Endothelial cell of umbilical vein (primary cell): ENCODE measurements at regions not wholly inside any gene's neighbourhood (a gene's known extent, or its start where the extent isn't known, plus 50 kb on each side); places are given as distances from the start of the nearest gene placed in this dataset.

Experiments used
- BruUV-seq: library from RNA; stranded (reverse); fragments of 400-500 nt; replicated peaks from 2 replicates; lab custom pipeline; 2021; lab: Mats Ljungman, UMichigan
- CTCF ChIA-PET: fragments of 300-600, 350-600 bp; sonication (Branson Sonifier 250); formaldehyde crosslinking; loops from one replicate; lab custom pipeline; 2021; ENCODE audit warnings: antibody characterized with exemption, inconsistent platforms; lab: Charles Lee
- POLR2A ChIA-PET: fragments of 300-600, 350-600 bp; sonication (Branson Sonifier 250); formaldehyde crosslinking; loops from one replicate; lab custom pipeline; 2021; ENCODE audit warnings: antibody characterized with exemption, inconsistent platforms; lab: Charles Lee
- DNase-seq: peaks from one replicate; pipeline ENCODE4 v3.0.0-alpha.2; 2011; ENCODE audit warnings: low read depth, low spot score
- FAIRE-seq: peaks from 2 replicates; lab custom pipeline; 2011; peaks lifted over from hg19 to GRCh38; lab: Jason Lieb, UNC
- H2AFZ ChIP-seq: 2 replicates; pipeline ENCODE4 v1.6.0; 2012; ENCODE audit warnings: low read depth, low read length, control low read depth, inconsistent platforms
- H3K27ac ChIP-seq: 2 replicates; pipeline ENCODE4 v1.5.1; 2011; ENCODE audit warnings: low read depth, mild to moderate bottlenecking, control low read depth, low read length, moderate library complexity; ENCODE audit not compliant: insufficient read depth
- H3K27me3 ChIP-seq, 2 experiments: 2 replicates each; pipeline versions ENCODE4 v1.6.0 to v1.6.1; 2011; ENCODE audit warnings: low read length in 2 of 2, mixed read lengths in 1 of 2; ENCODE audit not compliant: control insufficient read depth in 2 of 2, insufficient read depth in 2 of 2
- H3K36me3 ChIP-seq, 2 experiments: 2 replicates in 1 of 2; 3 replicates in 1 of 2; pipeline ENCODE4 v1.5.1; 2011; ENCODE audit warnings: low read length in 2 of 2, mild to moderate bottlenecking in 1 of 2, moderate library complexity in 1 of 2; ENCODE audit not compliant: control insufficient read depth in 2 of 2, insufficient read depth in 2 of 2; ENCODE audit errors: extremely low read depth in 1 of 2
- H3K4me1 ChIP-seq: 3 replicates; pipeline ENCODE4 v1.5.1; 2011; ENCODE audit warnings: mild to moderate bottlenecking, low read length; ENCODE audit not compliant: control insufficient read depth, insufficient read depth; ENCODE audit errors: extremely low read depth
- H3K4me2 ChIP-seq: 2 replicates; pipeline ENCODE4 v1.6.1; 2011; ENCODE audit warnings: low read length, control low read depth, mixed read lengths; ENCODE audit not compliant: insufficient read depth
- H3K4me3 ChIP-seq, 3 experiments: fragments of 200-600 bp in 1 of 3; sonication (generic), shearing (Covaris generic) in 1 of 3; replicated peaks in 1 of 3; 2 replicates each; pipeline ENCODE4 v1.5.1; 2011 to 2016; ENCODE audit warnings: control low read depth in 3 of 3, low read length in 3 of 3, mild to moderate bottlenecking in 2 of 3, inconsistent platforms in 1 of 3, low read depth in 1 of 3, moderate library complexity in 1 of 3; ENCODE audit not compliant: insufficient read depth in 1 of 3
- H3K79me2 ChIP-seq: 2 replicates; pipeline ENCODE4 v1.6.0; 2012; ENCODE audit warnings: low read length, inconsistent platforms; ENCODE audit not compliant: control insufficient read depth, insufficient read depth
- H3K9ac ChIP-seq: replicated peaks from 2 replicates; pipeline ENCODE3; 2011; ENCODE audit warnings: low read length, control low read depth; ENCODE audit not compliant: insufficient read depth; ENCODE audit errors: extremely low read depth
- H3K9me1 ChIP-seq: replicated peaks from 3 replicates; pipeline ENCODE4 v1.6.0; 2011; ENCODE audit warnings: mild to moderate bottlenecking, low read length; ENCODE audit not compliant: control insufficient read depth, insufficient read depth; ENCODE audit errors: extremely low read depth
- H3K9me3 ChIP-seq: replicated peaks from 2 replicates; pipeline ENCODE4 v1.5.1; 2012; ENCODE audit warnings: low read length, inconsistent platforms; ENCODE audit not compliant: control insufficient read depth, insufficient read depth
- H4K20me1 ChIP-seq: replicated peaks from 2 replicates; pipeline ENCODE3; 2011; ENCODE audit warnings: mild to moderate bottlenecking, low read length; ENCODE audit not compliant: control insufficient read depth, insufficient read depth; ENCODE audit errors: extremely low read depth
- CTCF ChIP-seq, 2 donors: IDR thresholded peaks; 1 replicate in 1 of 2; 2 replicates in 1 of 2; pipeline ENCODE4 v1.5.1; 2011; ENCODE audit warnings: low read length in 2 of 2, mild to moderate bottlenecking in 2 of 2, moderate library complexity in 2 of 2, control low read depth in 1 of 2, inconsistent platforms in 1 of 2, low read depth in 1 of 2; ENCODE audit not compliant: insufficient read depth in 1 of 2; ENCODE audit errors: extremely low read depth in 1 of 2
- EZH2 ChIP-seq: IDR thresholded peaks from 2 replicates; pipeline ENCODE4 v1.6.1; 2012; ENCODE audit warnings: borderline replicate concordance, low read depth, mild to moderate bottlenecking, moderate library complexity, low read length, inconsistent platforms; ENCODE audit not compliant: severe bottlenecking
- FOS ChIP-seq: IDR thresholded peaks from 2 replicates; pipeline ENCODE4 v1.6.1; 2011; ENCODE audit warnings: mild to moderate bottlenecking, low read length, moderate library complexity, borderline replicate concordance; ENCODE audit not compliant: insufficient read depth
- GATA2 ChIP-seq: IDR thresholded peaks from 2 replicates; pipeline ENCODE4 v1.7.0; 2011; ENCODE audit warnings: low read depth, mild to moderate bottlenecking, moderate library complexity, mixed read lengths, low read length; ENCODE audit not compliant: insufficient read length, insufficient read depth
- JUN ChIP-seq: IDR thresholded peaks from 2 replicates; pipeline ENCODE4 v1.6.1; 2011; ENCODE audit warnings: borderline replicate concordance, low read depth; ENCODE audit not compliant: insufficient read length, insufficient read depth
- MAX ChIP-seq: IDR thresholded peaks from 2 replicates; pipeline ENCODE4 v1.6.1; 2011; ENCODE audit not compliant: insufficient read depth, insufficient read length
- MYC ChIP-seq: IDR thresholded peaks from one replicate; pipeline ENCODE4 v1.6.1; 2011; ENCODE audit warnings: mild to moderate bottlenecking, low read depth, low read length
- POLR2A ChIP-seq: IDR thresholded peaks from 2 replicates; pipeline ENCODE4 v1.6.1; 2012; ENCODE audit warnings: low read depth, mild to moderate bottlenecking, control low read depth, low read length
- POLR2AphosphoS5 ChIP-seq: IDR thresholded peaks from 2 replicates; pipeline ENCODE4 v1.6.1; 2012; ENCODE audit warnings: low read depth, mild to moderate bottlenecking, control low read depth, low read length, moderate library complexity; ENCODE audit not compliant: insufficient read depth
- dilution Hi-C: fragments of 300-500 bp; cut with MboI; formaldehyde crosslinking; loops from one replicate; pipeline ENCODE4 v1.15.0; 2019; ENCODE audit warnings: low sequenced_read_pairs; ENCODE audit not compliant: extremely low pct_ligation_motif_present
- intact Hi-C: fragments of 100-400 bp; cut with micrococcal nuclease; formaldehyde crosslinking; loops from one replicate; pipeline ENCODE4 v1.10.0; 2022

- H3K36me3 ChIP-seq: no peaks in the 10 kb centered on the region
- H3K9me3 ChIP-seq: no peaks in the 10 kb centered on the region
- no peaks in the 10 kb centered on the region for H3K27me3 ChIP-seq
- intact Hi-C loops (no loop called here), dilution Hi-C loops (no loop called here)
- no peak overlapping the region for H3K27ac ChIP-seq
- H3K4me2 ChIP-seq: no peak overlapping the region
- no peaks in the 10 kb centered on the region for H3K79me2 ChIP-seq
- BruUV-seq: no TSS peak
- no peak overlapping the region for H2AFZ ChIP-seq
- DNase-seq (no peak), FAIRE-seq (no peak)
- ChIA-PET CTCF (no interaction called here), POLR2A (no interaction called here)
- no peaks in the 10 kb centered on the region for H4K20me1 ChIP-seq
- H3K4me3 ChIP-seq: no peak overlapping the region
- no peaks in the 10 kb centered on the region for H3K9me1 ChIP-seq
- H3K9ac ChIP-seq: no peak overlapping the region
- no peaks in the 10 kb centered on the region for H3K4me1 ChIP-seq
- TF ChIP-seq GATA2 (no peak), EZH2 (no peak), POLR2A (no peak), MAX (no peak), FOS (no peak), MYC (no peak), CTCF (IDR thresholded peaks at IDR 0.05; ENCODE audit: extremely low read depth in 1 of 2, insufficient read depth in 1 of 2, low read depth in 1 of 2, low read length in 2 of 2) (no peak), JUN (no peak), POLR2AphosphoS5 (no peak)
These were observed 458.9 kb upstream of the FSTL5 start for GRCh38 chr4:162622664-162623063.
